HepG2 (cell line): ENCODE measurements at regions not wholly inside any gene's neighbourhood (a gene's known extent, or its start where the extent isn't known, plus 50 kb on each side); places are given as distances from the start of the nearest gene placed in this dataset.

Experiments
- ATAC-seq: fragments of 200-7000 bp; cut with Tn5 transposase; 3 replicates; pipeline ENCODE4 v1.9.1; 2020; ENCODE audit warnings: mild to moderate bottlenecking, moderate library complexity
- BruUV-seq: library from RNA; stranded (reverse); fragments of 400-500 nt; replicated peaks from 2 replicates; lab custom pipeline; 2021; lab: Mats Ljungman, UMichigan
- CTCF ChIA-PET: fragments of 300-600 bp; formaldehyde crosslinking; extraction: SDS; loops from one replicate; lab custom pipeline; 2021; ENCODE audit warnings: low total read pairs, inconsistent platforms, low intra/inter-chr PET ratio; lab: Yijun Ruan, JAX
- POLR2A ChIA-PET: fragments of 350-600 bp; sonication (Branson Sonifier 250); formaldehyde crosslinking; loops from one replicate; lab custom pipeline; 2020; ENCODE audit warnings: antibody characterized with exemption, inconsistent platforms; lab: Yijun Ruan, JAX
- DNase-seq: peaks from one replicate; pipeline ENCODE4 v3.0.0-alpha.2; 2015; ENCODE audit warnings: low spot score
- FAIRE-seq: peaks from 3 replicates; lab custom pipeline; 2011; peaks lifted over from hg19 to GRCh38; lab: Jason Lieb, UNC
- H2AFZ ChIP-seq: one replicate; pipeline ENCODE4 v1.6.1; 2011; ENCODE audit warnings: low read length, inconsistent platforms
- H3K27ac ChIP-seq: fragments of 300-600 bp; 3 replicates; pipeline ENCODE4 v1.8.0; 2011; ENCODE audit warnings: mixed run types, mild to moderate bottlenecking, mixed read lengths, low read length, inconsistent platforms; ENCODE audit not compliant: insufficient read depth; ENCODE audit errors: extremely low read length
- H3K27me3 ChIP-seq, 2 experiments: fragments of 200-600 bp in 1 of 2; 2 replicates in 1 of 2; 3 replicates in 1 of 2; pipeline versions ENCODE4 v1.6.0 to v1.8.0; 2011; ENCODE audit warnings: low read length in 2 of 2, mild to moderate bottlenecking in 2 of 2, moderate library complexity in 2 of 2, inconsistent platforms in 1 of 2; ENCODE audit not compliant: insufficient read depth in 2 of 2, control insufficient read depth in 1 of 2
- H3K36me3 ChIP-seq, 2 experiments: fragments of 200-600 bp in 1 of 2; replicated peaks in 1 of 2; 2 replicates in 1 of 2; 3 replicates in 1 of 2; pipeline versions ENCODE4 v1.5.1 to v1.8.0; 2011; ENCODE audit warnings: low read length in 2 of 2, inconsistent platforms in 1 of 2; ENCODE audit not compliant: insufficient read depth in 2 of 2, control insufficient read depth in 1 of 2
- H3K4me1 ChIP-seq: 2 replicates; pipeline ENCODE4 v1.5.1; 2012; ENCODE audit warnings: low read length, inconsistent platforms; ENCODE audit not compliant: insufficient read depth
- H3K4me2 ChIP-seq: 2 replicates; pipeline ENCODE4 v1.6.0; 2011; ENCODE audit warnings: low read depth, low read length, inconsistent platforms
- H3K4me3 ChIP-seq, 3 experiments: fragments of 200-600 bp in 1 of 3; sonication (generic), shearing (Covaris generic) in 1 of 3; replicated peaks in 1 of 3; 2 replicates each; pipeline ENCODE4 v1.5.1; 2011 to 2016; ENCODE audit warnings: low read length in 3 of 3, inconsistent platforms in 2 of 3, low read depth in 2 of 3, mild to moderate bottlenecking in 2 of 3, control low read depth in 1 of 3, mixed read lengths in 1 of 3; ENCODE audit not compliant: insufficient read depth in 1 of 3
- H3K79me2 ChIP-seq: one replicate; pipeline ENCODE4 v1.6.1; 2011; ENCODE audit warnings: low read length, inconsistent platforms; ENCODE audit not compliant: insufficient read depth
- H3K9ac ChIP-seq: 2 replicates; pipeline ENCODE4 v1.6.0; 2011; ENCODE audit warnings: mild to moderate bottlenecking, low read depth, low read length, inconsistent platforms; ENCODE audit not compliant: insufficient read depth
- H3K9me3 ChIP-seq: 2 replicates; pipeline ENCODE4 v1.5.1; 2012; ENCODE audit warnings: mild to moderate bottlenecking, low read length
- H4K20me1 ChIP-seq: 2 replicates; pipeline ENCODE4 v1.6.0; 2011; ENCODE audit warnings: inconsistent platforms, mild to moderate bottlenecking, low read length, moderate library complexity; ENCODE audit not compliant: insufficient read depth
- DR1 ChIP-seq: sonication (generic); formaldehyde crosslinking; IDR thresholded peaks from 2 replicates; pipeline ENCODE4 v1.8.0; 2021; ENCODE audit warnings: mild to moderate bottlenecking, missing genetic modification reagents, inconsistent platforms
- SRF ChIP-seq: IDR thresholded peaks from 2 replicates; pipeline ENCODE4 v1.6.1; 2011; ENCODE audit warnings: mild to moderate bottlenecking, low read depth, low read length, moderate library complexity
- TFAP4 ChIP-seq: sonication (generic); IDR thresholded peaks from 2 replicates; pipeline ENCODE4 v1.6.1; 2016; ENCODE audit warnings: low read depth, borderline replicate concordance
- TRAFD1 ChIP-seq: sonication (generic); formaldehyde crosslinking; IDR thresholded peaks from 2 replicates; pipeline ENCODE4 v1.5.1; 2020; ENCODE audit warnings: missing genetic modification reagents, mild to moderate bottlenecking, borderline replicate concordance
- ZBTB33 ChIP-seq: sonication (generic); formaldehyde crosslinking; IDR thresholded peaks from 2 replicates; pipeline ENCODE4 v1.4.0; 2020; ENCODE audit warnings: missing genetic modification reagents
- ZNF543 ChIP-seq: sonication (generic); formaldehyde crosslinking; IDR thresholded peaks from 2 replicates; pipeline ENCODE4 v1.4.0; 2020; ENCODE audit warnings: mild to moderate bottlenecking, missing genetic modification reagents
- ZNF737 ChIP-seq: sonication (generic); formaldehyde crosslinking; IDR thresholded peaks from 2 replicates; pipeline ENCODE4 v1.5.0; 2020; ENCODE audit warnings: missing genetic modification reagents, mild to moderate bottlenecking, borderline replicate concordance
- WGBS: methylation state at CpG from one replicate; pipeline ENCODE4 v1.1.6; 2017; ENCODE audit warnings: low lambda C conversion rate; 5-methylcytosine and 5-hydroxymethylcytosine counted together
- in situ Hi-C: cut with HindIII; loops from 2 replicates; pipeline ENCODE4 v1.10.0; 2017; ENCODE audit warnings: low pct_unique_long_range_greater_than_20kb; ENCODE audit not compliant: extremely low pct_ligation_motif_present
- intact Hi-C: fragments of 100-400 bp; cut with micrococcal nuclease; formaldehyde crosslinking; loops from one replicate; pipeline ENCODE4 v1.10.0; 2022; ENCODE audit not compliant: unreplicated experiment

GRCh38 chr4:8785656-8786142, 85.9 kb downstream of the HMX1 start:
- intact Hi-C loops (no loop called here), in situ Hi-C loops (no loop called here)
- Histone ChIP-seq H3K27ac (no peak overlapping the region), H4K20me1 (peaks cover 2% of the 10 kb centered on the region; the same call in 1 of the 2 replicates), H3K4me3 (no peak overlapping the region), H3K4me1 (no peaks in the 10 kb centered on the region), H3K9me3 (no peaks in the 10 kb centered on the region), H3K79me2 (no peaks in the 10 kb centered on the region), H3K9ac (no peak overlapping the region), H3K36me3 (no peaks in the 10 kb centered on the region), H3K27me3 (peaks cover 15 to 82% of the 10 kb centered on the region in 2 experiments), H3K4me2 (no peak overlapping the region), H2AFZ (no peak overlapping the region)
- TF ChIP-seq ZNF543 (CRISPR knock-in tag) (no peak), SRF (no peak), ZNF737 (no peak), DR1 (CRISPR knock-in tag) (no peak), ZBTB33 (no peak), TRAFD1 (no peak), TFAP4 (no peak)
- WGBS, result 11% methylated on average over 7 of the region's 15 CpGs
- no peak for DNase-seq
- POLR2A ChIA-PET, result no interaction called here
- BruUV-seq, result no TSS peak
- FAIRE-seq, result no peak
- no peak for ATAC-seq
- CTCF ChIA-PET, result no interaction called here
